CD4-positive, alpha-beta T cell treated with Interleukin-21 for 1 hour (primary cell): ENCODE measurements at regions not wholly inside any gene's neighbourhood (a gene's known extent, or its start where the extent isn't known, plus 50 kb on each side); places are given as distances from the start of the nearest gene placed in this dataset.

ENCODE experiments used
- DNase-seq: peaks from one replicate; pipeline ENCODE4 v3.0.0-alpha.2; 2020

DNA sequence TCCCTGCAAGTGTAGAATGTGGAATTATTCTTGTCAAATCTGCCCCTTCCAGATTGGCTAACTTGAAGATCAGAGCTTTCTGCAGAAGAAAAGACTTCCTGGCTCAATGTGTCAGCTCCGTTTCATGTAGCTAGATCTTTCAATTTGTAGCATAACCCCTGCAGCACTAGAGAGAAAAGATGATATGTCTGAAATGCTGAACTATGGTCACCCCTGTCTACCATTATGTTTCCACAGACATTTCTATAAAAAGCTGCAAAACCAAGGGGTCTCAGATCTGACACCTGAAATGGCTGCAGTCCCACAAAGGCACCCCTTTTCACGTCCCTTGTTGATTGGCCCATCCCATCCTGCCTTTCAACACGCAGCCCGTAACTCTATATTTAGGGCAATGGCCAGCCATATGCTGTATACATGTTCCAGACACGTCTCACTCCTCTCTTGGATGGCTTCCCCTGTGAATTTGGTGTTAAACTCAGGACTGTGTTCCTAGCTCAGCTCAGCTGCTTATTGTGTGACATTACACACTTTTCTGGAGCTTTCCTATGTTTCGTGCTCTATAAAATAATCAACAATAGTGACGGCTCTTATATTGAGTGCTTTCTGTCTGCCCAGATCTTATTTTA is 648.6 kb upstream of the CELF2 start:
- no peak for DNase-seq

DNA sequence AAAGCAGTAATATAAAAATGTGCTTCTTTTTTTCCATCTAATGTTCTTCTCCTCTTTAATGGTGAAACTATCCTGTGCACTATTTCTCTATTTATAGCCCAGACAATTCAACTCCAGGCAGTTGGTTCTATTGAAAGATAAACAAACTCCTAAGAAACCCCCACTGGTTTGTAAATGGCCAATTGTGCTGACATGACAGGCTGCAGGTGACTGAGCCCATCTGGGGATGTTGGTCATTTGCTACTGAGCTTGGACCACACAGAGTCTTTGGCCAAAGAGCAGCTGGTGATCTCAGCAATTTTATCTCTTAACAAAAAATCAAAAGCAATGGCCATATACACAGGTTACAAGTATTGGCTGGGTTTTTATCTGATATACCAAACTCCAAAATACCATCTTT is 631.8 kb upstream of the CELF2 start:
- DNase-seq: no peak

DNA sequence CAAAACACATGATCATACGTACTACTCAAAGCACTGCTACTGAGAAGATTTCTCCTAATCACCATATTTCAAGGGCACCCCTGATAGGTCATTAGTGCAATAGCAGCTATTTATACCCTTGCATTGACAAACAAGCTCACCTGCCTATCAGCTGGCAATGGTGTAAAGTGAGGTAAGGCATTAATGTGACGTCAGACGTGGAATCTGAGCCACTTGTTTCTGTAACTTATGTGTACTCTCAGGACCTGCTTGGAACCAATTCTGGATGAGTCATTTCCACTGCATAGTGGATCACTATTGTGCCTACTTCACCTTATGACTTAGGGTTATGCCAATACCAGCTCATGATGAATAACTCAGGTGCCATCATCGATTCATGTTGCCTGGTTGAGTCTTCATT is 628.5 kb upstream of the CELF2 start:
- DNase-seq: no peak

DNA sequence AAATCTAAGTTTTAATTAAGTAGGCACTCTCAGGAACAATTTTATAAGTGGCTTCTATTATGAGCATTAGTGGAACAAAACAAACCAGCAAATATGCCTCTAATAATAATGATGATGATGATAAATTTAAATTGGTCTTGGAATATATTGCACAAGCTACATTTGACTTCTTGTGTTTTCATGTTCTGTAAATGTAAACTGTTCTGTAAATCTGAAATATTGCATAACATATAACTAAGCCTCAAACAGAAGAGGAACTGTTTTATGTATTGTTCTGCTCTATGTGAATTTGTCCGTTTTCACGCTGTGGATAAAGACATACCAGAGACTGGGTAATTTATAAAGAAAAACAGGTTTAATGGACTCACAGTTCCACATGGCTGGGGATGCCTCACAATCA is 625.2 kb upstream of the CELF2 start:
- DNase-seq: no peak

DNA sequence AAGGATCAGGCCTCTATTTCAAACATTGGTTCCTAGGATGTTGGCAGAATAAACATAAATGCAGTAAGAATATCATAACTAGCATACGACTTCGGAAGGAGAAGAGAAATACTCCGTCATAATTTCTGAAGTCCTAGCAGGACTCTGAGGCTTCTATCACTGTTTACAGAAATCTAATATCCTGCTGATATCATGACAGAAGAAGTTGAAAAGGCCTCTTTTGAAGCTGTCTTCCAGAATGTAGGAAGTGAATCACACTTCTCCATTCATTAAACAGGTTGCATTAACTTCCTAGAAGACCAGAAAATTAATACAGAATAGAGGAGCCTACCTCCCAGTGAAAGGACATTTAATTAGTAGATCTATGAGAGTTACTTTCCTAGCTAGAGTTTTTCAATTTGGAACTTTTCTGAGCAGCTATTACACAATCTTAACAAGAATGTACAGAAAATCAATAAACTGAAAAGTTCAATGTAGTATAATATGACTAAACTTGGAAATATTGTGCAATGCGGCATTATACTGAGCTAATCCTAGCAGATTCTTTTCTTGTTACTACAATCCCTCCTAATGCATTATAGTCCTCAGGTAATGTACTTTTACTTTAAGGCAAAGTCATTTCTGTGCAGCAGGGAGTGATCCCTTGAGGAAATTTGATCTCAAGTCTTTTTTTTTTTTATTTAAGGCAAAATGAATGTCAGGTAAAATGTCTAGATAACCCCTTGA is 622.6 kb upstream of the CELF2 start:
- no peak for DNase-seq

DNA sequence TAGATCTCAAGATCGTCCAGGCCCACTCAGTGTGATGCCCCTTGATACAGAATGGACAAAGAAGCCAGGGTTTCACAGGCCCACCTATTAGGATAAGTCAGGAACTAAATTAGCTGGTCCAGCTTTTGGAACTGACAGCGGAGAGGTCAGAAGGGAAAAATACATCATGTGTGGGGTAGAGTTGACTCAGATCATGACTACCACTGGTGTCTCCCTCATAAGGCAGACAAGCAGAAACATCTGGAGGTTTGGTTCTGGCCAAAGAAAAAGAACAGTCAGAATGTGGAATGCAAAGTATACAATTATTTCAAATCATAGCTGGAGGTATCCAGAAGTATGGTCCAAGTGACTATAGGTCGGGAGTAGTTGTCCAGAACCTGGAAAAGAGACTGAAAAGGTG is 621.1 kb upstream of the CELF2 start:
- no peak for DNase-seq

DNA sequence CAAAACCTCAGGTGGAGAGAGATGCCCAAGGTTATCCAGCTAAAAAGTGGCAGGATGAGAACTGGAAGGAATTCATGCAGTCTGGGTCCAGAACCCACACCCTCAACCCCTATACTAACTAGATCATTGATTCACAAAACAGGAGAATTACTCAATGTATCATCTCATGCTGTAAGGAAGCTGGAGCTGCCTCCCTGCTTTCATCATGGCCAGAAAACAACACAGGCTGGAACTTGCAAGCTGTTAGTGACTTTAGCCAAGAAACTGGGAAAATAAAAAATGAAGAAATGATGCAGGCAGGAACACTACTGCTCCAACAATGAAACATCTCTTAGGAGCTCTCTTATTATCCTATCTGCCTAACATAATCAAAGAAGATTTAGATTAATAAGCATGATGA is 619.8 kb upstream of the CELF2 start:
- DNase-seq: no peak

DNA sequence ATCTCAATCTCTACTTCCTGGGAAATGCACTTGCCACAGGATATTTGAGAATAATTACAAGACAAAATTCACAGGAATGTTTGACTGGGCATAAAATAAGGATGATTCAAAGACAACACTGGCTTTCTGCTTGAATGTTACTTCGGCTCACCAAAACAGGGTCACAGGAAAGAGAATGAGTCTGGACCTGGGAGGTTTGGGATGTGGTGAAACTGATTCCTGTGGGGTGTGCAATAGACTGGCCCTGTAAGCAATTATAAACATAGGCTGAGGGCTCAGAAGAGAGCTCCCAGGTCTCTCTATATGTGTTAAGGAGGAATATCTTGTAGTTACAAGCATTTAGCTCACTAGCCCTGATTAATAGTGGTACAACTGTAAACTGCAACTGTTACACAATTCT is 613.9 kb upstream of the CELF2 start:
- DNase-seq: no peak

DNA sequence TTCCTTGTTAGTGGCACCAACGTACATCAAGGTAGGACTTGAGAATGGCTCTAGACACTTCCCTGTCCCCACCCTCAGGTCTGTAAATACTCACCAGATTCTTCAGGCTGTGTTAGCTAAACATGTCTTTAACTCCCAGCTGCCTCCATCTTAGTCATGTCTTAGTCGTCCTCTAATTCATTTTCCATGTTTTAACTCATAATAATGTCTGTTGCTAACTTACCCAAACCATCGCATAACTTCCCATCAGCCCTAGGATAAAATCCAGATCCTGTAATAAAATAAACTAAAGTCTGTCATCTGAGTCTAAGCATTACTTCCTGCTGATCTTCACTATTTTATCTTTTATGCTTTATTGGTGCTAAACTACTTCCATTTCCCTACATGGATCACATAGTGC is 600.0 kb upstream of the CELF2 start:
- no peak for DNase-seq

DNA sequence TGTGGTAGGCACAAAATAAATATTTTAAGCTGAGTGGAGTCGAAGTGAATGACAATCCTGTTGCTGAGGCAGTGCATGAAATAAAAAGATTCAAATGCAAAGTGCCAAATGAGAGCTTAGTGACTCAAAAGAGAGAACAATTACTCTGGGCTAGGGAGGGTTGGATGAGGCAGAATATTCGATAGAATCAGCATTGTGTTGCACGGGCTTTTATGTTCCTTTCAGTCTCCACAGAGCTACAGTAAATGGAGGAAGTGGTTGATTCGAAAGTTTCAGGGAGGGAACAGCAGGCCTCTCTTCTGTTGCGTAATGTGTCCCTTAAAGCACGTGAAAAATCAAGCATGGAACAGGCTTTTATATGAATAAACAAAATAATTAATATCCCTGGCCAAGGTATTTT is 599.3 kb upstream of the CELF2 start:
- DNase-seq: no peak

DNA sequence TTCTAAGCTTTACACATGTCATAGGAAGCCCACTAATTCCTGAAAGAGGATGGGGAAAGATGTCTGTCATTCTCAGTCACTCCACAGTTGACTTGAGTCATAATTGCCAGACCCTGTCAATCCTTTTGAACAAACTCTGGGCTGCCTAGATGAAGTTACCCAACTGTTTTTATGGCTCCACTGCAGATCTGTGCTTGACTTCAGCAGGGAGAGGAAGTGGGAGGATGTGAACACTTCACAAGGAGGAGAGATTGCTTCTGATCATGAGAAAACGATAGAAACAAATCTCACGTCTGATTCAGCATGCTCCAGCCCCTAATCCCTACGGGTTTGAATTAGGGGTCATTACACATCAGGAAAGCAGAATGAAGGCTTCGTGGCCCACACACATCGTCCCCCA is 596.6 kb upstream of the CELF2 start:
- DNase-seq: no peak

DNA sequence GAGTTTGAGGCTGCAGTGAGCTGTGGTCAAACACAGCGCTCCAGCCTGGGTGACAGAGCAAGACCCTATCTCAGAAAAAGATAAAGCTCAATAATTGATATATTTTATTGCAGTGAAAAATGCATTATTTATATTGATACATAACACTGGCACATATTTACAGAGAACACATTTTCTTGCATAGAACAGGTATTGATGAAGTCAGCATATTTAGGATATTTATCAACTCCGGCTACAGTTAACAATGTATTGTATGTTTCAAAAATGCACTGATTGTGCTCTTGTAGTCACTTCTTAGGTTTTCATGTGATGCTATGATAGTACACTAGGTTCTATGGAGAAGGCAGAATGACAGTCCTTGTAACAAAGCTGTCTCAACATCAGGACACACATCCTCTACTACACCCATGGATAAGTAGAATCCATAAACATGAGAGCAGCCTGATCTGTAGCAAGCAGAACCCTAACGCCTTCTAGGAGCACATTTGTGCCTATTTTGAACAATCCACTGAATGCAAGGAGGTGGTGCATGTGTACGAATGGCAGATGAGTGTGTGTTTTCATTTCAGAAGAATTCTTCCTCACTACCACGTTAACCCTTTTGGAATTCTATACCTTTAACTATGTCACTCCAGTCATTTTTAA is 586.1 kb upstream of the CELF2 start:
- DNase-seq: no peak

DNA sequence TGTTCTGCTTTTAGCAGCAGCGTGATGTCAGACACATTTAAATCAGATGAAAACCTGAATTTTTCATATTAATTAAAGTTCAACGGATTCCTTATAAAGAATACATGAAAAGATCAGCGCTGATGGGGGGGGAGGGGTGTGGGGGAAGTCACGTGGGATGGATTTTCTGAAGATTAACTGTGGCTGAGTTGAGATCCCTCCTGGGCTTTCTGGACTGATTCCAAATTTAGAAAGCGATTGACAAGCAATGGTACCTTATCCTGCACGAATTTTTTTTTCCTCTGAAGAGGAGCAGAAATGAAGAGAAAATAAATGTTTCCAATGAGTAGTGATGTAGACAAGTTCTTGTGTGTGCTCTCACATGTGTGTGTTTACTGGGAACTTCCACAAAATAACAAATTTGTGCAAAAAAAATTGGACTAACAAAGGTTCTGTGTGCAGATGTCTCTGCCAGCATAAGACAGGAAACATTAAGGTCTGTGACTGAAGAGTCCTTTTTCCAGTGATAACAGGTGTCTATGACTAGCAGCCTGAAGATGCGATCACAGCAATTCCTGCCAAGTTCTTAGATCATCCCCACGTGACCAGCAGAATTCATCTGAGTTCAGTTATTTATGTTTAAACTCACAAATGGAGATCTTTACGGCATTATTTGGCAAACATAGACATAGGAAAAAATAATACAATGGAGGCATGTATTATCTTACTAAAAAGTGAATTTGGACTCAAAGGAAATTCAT is 585.2 kb upstream of the CELF2 start:
- no peak for DNase-seq

DNA sequence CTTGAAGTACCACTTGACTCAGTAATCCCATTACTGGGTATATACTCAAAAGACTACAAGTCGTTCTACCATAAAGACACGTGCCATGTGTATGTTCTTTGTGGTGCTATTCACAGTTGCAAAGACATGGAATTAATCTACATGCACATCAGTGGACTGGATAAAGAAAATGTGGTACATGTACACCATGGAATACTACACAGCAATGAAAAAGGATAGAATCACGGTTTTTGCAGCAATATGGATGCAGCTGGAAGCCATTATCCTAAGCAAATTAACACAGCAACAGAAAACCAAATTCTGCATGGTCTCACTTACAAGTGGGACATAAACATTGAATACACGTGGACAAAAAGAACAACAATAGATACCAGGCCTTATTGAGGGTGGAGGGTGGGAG is 583.4 kb upstream of the CELF2 start:
- DNase-seq: no peak

DNA sequence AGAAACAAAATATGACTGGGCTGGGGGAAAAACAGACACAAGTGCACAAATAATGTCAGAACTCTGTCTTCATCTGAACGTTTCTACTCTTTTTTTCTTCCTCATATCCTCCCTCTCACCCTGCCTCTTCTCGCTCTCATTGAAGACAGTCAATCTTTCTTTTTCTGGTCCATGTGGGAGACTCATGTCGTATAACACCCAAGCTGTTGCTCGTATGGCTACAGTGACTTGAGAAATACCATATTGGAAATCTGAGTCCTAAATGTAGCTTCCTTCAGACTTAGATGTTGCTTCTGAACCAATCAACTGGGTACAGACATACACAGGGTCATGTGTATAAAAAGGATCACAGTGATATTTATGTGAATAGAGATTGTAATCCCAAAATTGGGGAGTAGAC is 579.8 kb upstream of the CELF2 start:
- no peak for DNase-seq

DNA sequence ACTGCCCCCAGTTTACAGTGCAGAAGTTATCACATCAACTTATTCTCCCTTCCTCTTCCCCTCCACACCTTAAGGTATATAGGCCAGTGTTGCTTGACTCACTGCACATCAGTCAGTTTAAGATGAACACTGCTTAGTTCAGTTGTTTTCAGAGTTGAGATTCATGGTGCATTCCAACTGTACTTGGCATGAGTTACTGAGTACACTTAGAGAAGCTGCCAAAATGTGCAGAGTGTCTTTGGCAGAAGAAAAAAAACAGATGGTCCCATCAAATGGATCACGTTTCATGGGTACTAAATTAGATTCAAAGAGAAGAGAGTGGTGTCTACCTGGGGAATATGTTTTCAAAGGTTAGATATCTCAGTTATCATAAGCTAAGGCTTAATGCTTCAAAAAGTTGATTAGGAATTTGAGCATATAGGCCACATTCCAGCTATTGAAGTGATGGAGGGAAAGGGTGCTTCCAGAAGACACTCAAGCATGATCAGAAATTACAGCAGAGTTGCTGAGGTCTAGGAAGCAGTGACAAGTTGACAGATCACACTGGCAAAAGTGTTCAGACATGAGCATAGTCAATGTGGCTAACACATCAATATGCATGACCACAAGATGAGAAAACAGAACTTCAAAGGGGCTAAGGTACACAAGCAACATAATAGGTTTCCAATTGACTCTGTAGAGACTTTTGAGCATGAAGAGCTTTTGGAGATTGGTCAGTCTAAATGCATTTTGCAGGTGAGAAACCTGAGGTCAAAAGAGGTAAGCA is 579.2 kb upstream of the CELF2 start:
- no peak for DNase-seq

DNA sequence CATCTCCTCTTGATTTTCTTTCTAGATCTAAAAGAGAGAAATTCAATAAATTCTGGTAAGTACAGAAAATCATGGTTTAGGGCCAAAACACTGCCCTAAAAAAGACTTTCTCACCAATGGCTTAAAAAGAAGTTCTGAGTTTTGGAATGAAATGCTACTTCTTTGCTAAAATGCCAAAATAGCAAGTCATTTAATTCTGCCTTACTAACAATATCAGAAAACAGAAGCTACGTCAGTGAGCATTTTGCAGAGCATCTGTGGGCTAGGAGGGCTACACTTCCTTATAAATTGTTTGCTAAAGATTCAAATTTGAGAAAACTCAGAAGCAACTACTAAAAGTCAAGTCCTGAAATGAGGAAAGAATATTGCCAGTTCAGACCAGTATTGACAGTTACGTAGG is 560.8 kb upstream of the CELF2 start:
- DNase-seq: no peak

DNA sequence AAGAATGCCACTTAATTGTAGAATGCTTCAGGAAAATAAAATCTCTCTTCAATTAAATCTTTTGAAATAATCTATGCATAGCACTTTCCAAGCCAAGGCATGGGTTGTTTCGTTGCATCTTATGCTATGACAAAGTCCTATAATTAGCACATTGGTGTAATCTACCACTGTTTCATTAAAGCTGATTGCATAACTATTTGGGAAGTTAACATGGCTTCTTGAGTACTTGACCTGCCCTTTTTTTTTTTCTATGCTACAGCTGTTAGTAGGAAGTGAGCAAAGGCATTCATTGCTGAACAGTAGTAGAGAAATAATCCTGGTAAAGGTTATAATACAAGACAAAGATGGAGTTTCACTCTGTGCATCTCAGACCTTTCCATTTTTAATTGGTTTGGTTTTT is 557.2 kb upstream of the CELF2 start:
- no peak for DNase-seq

DNA sequence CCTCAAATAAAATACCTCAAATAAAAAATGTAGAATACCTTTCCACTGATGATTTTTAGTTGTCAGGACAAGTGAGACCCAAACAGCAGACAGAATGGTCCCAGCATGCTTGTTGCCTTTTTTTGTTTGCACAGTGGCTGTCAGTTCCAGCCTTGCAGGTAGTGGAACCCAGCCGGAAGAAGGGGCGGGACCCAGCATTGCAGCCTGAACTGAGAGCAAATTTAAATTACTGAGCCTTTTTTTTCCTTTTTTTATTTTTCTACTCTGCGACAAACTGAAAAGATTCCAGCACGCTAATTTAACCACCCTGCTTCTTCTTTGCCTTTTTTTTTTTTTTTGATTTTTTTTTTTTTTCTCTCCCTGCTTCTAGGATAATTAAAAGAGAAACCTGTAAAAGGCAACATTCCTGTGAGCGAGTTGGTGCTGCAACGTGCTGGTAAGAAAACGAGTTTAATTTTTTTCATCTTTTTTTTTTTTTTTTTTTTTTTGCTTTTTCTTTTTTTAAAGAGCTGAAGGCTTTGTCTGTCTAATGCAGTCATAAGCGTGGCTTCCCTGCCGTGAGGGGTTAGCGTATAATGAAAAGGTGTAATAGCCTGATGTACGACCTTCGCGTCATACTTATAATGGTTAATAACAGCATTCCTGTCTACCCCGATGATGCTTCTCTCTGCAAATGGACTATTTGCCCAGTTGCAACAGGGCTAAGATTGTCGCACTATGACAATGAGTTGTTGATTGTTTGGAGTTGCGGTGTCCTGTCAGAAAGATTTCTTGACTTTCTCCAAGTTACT is 555.3 kb upstream of the CELF2 start:
- no peak for DNase-seq

DNA sequence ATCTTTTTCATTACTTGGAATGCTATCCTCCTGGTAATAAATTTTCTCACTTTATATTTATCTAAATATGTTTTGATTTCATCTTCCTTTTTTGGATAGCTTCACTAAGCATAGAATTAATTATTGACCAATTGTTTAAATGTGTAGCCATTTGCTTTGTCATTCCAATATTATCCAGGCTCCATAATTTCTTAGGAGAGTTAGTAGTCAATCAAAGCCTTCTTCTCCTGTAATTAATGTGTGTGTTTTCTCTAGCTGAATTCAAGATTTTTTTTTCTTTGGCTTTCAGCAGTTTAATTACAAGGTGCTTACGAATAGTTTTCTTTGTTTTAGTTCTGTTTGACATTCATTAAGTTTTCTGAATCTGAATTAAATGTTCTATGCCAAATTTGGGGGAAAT is 545.9 kb upstream of the CELF2 start:
- DNase-seq: no peak

DNA sequence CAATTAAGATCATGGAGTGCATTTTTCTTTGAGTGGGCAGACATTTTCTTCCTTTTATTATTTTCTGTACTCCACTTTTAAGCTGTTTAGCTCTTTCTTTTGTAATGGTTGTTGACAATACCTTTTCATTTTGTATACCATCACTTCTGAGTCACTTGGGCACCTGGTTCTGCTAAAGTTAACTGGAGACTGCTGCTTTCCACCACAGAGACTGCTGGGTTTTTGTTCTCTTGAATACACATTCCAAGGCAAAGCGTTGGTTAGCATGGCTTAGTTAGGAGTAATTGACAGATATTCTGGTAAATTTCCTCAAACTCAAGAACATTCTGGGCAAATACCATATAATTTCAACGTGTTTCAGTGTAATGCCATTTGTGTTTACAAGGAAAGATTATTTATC is 541.9 kb upstream of the CELF2 start:
- no peak for DNase-seq

DNA sequence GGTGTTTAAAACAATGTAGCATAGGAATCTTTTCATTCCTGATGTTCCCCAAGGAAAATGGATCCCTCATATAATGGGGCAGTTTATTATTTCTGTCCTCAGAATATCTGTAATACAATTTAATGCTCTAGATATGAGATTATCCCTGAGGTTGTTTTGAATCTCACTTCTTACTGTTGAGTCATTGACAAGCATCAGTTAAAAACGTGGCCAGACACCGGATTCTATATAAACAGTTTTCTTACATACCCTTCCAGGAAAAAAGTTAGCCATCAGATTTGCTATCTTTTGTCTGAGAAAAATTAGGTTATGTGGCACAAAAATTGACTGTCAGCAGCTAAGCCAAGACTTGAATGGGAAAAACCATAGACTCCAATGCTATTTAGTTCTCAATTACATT is 539.8 kb upstream of the CELF2 start:
- DNase-seq: no peak
